Transverse colon (tissue), 4 donors: ENCODE measurements at regions not wholly inside any gene's neighbourhood (a gene's known extent, or its start where the extent isn't known, plus 50 kb on each side); places are given as distances from the start of the nearest gene placed in this dataset.
"Not testable (repeated sequence)": the region's sequence is repeated elsewhere in the genome, so short reads cannot be mapped to it uniquely, and the experiment has no call there.

Experiments
- POLR2AphosphoS5 ChIP-seq, 3 donors: sonication (generic); formaldehyde crosslinking; IDR thresholded peaks; one replicate each; pipeline ENCODE4 v1.6.1; 2016; ENCODE audit warnings: antibody characterized with exemption in 3 of 3
- TF ChIP-seq, protein P1 (sequence below), 5 experiments: fragments of 200-600 bp in 3 of 5; fragments of 450-650 bp in 2 of 5; sonication (generic) in 3 of 5; IDR thresholded peaks; 1 replicate in 2 of 5; 2 replicates in 3 of 5; pipeline ENCODE4 v1.5.1; 2016 to 2017; ENCODE audit warnings: antibody characterized with exemption in 5 of 5, inconsistent platforms in 3 of 5, mild to moderate bottlenecking in 2 of 5, moderate library complexity in 1 of 5

DNA sequence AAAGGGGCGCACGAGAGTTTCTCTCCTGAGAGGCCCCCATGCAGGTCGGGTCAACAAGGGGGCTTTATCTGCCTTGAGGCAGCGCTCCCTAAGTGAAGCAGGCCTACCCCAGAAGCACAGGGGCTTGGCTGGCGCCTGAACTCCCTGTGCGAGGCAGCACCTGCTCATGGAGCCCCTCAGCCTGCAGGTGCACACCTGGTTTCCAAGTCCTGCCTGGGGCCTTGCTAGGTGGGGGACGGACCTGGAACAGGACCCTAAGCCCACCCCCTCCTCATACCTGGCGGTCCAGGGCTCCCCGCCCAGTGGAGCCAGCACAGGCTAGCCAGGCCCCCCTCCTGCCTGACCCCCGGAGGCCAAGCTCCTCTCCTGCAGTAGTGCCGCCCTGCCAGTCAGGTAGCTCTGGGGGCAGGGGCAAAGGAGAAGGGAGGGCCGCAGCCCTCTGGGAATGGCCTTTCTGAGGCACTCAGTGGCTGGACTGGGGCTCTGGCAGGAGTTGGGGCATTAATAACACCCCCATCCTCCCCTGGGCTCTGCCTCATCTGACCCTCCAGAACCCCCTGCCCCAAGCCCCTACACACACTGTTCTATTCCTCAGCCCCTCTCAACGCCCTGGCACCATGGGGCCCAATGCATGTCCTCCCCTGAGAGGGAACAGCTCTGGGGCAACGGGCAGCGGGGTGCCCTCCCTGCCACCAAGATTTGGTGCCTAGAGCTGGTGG, 137.9 kb upstream of the PTPN20 start:
- TF ChIP-seq, protein P1, sequence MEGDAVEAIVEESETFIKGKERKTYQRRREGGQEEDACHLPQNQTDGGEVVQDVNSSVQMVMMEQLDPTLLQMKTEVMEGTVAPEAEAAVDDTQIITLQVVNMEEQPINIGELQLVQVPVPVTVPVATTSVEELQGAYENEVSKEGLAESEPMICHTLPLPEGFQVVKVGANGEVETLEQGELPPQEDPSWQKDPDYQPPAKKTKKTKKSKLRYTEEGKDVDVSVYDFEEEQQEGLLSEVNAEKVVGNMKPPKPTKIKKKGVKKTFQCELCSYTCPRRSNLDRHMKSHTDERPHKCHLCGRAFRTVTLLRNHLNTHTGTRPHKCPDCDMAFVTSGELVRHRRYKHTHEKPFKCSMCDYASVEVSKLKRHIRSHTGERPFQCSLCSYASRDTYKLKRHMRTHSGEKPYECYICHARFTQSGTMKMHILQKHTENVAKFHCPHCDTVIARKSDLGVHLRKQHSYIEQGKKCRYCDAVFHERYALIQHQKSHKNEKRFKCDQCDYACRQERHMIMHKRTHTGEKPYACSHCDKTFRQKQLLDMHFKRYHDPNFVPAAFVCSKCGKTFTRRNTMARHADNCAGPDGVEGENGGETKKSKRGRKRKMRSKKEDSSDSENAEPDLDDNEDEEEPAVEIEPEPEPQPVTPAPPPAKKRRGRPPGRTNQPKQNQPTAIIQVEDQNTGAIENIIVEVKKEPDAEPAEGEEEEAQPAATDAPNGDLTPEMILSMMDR (IDR thresholded peaks at IDR 0.05), result not testable (repeated sequence)
- not testable (repeated sequence) for TF ChIP-seq POLR2AphosphoS5 (IDR thresholded peaks at IDR 0.05)
